GM19372 (cell line): ENCODE measurements at regions not wholly inside any gene's neighbourhood (a gene's known extent, or its start where the extent isn't known, plus 50 kb on each side); places are given as distances from the start of the nearest gene placed in this dataset.

Experiments
- ATAC-seq: cut with Tn5 transposase; IDR thresholded peaks from one replicate; pipeline ENCODE4 v1.9.1; 2021; ENCODE audit warnings: mild to moderate bottlenecking, low read depth, moderate library complexity; ENCODE audit not compliant: unreplicated experiment

GRCh38 chr5:142438573-142438972, 113.8 kb upstream of the SPRY4 start:
- ATAC-seq = no peak

GRCh38 chr5:142437563-142437962, 112.7 kb upstream of the SPRY4 start:
- ATAC-seq = no peak

DNA sequence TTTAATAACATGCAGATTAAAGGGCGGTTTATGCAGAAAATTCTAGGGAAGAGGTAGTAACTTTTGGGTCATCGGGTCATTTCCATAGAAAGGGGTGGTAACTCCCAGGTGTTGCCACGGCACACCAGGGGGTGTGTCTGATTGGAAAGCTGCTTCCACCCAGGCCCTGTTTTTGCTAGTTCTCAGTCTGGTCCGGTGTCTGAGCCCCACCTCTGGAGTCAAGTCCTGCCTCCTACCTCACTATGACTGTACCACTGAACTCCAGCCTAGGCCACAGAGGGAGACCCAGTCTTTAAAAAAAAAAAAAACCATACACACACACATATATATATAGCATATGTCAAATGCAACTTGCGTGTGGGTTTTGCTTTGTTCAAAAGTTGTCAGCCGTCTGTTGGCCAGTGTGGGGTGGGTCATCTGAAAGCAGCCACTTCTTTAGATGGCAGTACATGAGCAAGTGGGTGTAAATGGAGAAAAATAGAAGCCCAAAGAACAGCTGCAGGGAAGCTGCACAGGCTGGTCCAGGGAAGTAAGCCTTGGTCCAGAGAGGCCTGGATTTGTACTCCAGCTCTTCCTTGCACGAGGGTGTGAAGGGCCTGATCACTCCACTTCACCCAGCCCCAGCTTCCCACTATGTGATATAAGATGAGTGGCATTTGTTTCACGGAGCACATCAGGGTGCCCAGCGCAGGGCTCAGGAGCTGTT, 110.7 kb upstream of the SPRY4 start:
- no peak for ATAC-seq

GRCh38 chr5:142434322-142434612, 109.4 kb upstream of the SPRY4 start:
- no peak for ATAC-seq

- no peak for ATAC-seq
Measured at GRCh38 chr5:142433526-142434321, 108.9 kb upstream of the SPRY4 start.

- no peak for ATAC-seq
Measured at GRCh38 chr5:142432961-142433360, 108.1 kb upstream of the SPRY4 start.

GRCh38 chr5:142432369-142432863, 107.6 kb upstream of the SPRY4 start:
- peak; percentile 53 for ATAC-seq

- ATAC-seq = no peak
Measured at GRCh38 chr5:142428773-142429473, 104.1 kb upstream of the SPRY4 start.

DNA sequence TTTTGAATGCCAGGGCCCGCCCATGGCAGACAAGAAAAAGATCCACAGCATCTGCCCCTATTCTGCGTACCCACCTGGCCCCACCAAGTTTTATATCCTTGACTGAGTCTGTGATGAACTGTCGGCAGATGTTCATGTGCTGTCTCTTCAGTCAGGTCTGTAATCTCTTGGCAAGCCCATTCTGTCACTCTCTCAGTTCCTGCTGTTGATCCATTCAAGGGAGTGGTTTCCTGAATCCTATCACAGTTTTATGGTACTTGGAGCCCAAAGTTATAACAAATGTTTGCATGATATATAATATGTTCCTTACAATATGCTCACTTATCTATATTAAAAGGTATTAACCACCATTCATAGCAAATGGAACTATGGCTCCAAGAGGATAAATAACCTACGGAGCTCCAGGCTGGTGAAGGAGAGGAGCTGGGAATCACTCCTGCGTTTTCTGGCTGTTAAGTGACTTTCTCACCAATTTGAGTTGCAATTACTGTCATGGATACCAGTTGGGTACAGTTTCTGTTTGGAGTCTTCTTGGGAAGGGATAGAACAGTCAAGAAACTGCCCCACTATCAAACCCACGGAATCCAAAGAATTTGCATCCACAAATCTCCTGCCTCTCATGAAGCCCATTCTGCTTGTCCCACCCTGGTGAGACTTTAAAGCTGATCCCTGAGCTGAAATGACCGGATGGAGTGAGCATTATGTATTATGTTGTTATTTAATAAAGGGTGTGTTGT, 103.4 kb upstream of the SPRY4 start:
- no peak for ATAC-seq

- ATAC-seq = no peak
Measured at GRCh38 chr5:142427529-142427928, 102.7 kb upstream of the SPRY4 start.

GRCh38 chr5:142427015-142427364, 102.2 kb upstream of the SPRY4 start:
- ATAC-seq = no peak

- ATAC-seq = no peak
Measured at GRCh38 chr5:142426129-142427014, 101.6 kb upstream of the SPRY4 start.

DNA sequence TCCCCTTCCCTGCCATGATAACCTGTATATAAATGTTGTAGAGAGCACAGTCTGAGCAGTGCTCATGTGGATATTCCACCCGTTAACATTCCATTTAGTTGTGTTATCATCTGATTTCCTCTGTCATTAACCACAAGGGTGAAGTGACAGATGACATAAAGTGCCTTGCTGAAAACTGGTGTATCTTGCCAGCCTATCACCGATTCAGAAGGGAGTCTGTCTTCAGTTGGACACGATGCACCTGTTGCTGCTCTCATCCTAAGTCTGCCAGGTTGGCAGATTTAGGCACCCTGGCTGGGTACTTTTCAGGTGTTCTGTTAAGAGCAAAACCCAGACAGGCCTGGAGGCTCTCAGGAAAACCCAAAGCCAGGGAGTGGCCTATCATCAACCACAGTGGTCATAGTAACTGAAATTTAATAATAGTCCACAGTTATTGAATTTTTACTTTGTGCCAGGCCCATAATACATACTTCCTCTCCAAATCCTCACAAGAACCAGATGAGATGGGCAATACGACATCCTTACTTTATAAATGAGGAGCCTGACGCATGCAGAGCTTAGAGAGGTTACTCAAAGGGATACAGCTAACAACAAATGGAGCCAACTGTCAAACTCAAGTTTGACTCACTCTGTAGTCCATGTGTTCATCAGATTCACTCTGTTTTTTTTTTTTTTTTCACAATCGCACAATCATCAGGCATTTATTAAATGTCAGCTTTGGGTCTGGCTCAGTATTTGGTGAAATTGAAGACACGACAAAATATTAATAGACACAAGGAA, 100.7 kb upstream of the SPRY4 start:
- no peak for ATAC-seq

GRCh38 chr5:142422429-142422828, 97.6 kb upstream of the SPRY4 start:
- no peak for ATAC-seq

- no peak for ATAC-seq
Measured at GRCh38 chr5:142421621-142422397, 97.0 kb upstream of the SPRY4 start.

DNA sequence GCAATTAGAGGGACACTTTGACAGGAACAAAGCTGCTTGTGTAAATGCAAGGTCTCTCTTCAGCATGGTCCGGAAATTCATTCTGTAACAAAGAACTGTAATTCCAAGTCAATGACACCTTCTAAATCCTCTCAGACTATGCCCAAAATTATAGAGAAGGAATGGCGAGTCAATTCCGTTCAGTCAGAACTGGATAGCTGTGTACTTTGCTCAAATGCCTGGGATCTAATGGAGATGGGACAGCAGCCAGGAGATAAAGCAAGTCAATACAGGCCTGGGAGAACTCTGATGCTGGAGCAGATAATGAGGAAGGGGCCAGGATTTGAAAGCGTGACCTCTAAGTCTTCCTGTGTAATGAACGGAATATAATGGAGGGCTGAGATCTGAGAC, 96.4 kb upstream of the SPRY4 start:
- ATAC-seq = no peak

DNA sequence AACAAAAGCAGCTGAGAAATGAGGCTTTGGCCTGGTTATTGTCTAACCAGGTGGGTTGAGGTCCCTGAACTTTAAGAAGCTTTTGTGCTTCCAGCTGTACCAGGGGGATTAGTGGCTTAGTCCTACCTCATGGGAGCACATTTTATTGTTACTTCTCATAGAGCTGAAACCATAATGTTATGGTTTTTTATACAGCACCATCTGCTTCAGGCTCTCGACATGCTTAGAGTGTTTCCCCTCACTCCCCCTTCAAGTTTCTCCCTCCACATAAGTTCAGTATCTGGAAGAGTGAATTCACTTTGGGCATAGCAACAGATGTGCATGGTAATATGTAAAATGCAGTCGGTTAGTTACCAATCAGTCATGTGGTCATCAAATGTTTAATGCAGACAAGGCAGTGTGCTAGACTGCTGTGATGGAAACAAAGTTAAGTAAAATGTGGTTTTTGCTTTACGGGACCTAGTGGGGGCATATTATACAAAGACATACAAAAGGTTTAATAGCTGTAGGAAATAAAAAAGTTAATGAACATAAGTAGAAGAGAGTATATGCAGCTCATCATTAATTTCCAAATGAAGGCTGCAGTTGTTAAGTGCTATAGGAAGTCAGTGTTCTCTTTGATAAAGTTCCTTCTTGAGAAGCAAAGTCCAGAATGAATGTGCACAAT, 95.9 kb upstream of the SPRY4 start:
- no peak for ATAC-seq

- no peak for ATAC-seq
Measured at GRCh38 chr5:142412581-142412980, 87.8 kb upstream of the SPRY4 start.
